LoVo (cell line): ENCODE measurements at regions not wholly inside any gene's neighbourhood (a gene's known extent, or its start where the extent isn't known, plus 50 kb on each side); places are given as distances from the start of the nearest gene placed in this dataset.
"Not testable (repeated sequence)": the region's sequence is repeated elsewhere in the genome, so short reads cannot be mapped to it uniquely, and the experiment has no call there.

Experiments
- DNase-seq: peaks from one replicate; pipeline ENCODE4 v3.0.0-alpha.2; 2016; ENCODE audit warnings: low spot score

DNA sequence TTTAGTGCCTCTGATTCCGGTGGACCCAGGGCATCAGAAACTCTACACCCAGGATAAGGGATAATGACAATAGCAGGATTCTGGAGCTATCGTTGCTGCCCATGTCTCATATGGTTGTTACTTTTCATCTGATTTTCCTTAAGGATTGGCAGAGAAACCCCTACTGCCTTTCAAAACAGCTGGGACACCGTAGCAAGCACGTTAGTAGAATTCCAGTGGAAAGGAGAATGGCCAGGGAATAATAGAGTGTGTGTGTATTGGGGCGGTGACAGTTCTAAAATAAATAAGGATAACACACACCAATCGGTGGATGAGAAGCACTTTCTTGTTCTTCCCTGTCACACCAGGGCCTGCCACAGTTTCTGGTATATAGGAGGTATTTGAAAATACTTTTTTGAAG, 251.8 kb downstream of the HAPSTR1 start:
- DNase-seq = no peak

GRCh38 chr16:9344508-9344907, 253.1 kb downstream of the HAPSTR1 start:
- DNase-seq = no peak

DNA sequence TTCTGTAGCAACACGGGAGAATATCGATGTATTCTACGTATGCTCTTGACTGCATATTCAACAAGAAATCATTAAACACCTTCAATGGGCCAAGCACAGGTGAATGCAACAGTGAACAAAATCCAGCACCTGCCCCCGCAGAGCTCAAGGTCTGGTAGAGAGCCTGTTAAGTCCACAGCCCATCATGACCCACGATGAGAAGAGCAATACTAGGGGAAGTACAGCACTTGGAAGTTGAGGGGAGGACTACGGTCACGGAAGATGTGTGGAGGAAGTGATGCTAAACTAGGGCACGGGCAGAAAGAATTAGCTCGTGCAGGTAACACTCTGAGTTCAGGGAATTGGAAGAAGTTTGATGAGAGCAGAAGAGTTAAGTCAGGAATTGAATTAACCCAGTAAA, 253.6 kb downstream of the HAPSTR1 start:
- no peak for DNase-seq

DNA sequence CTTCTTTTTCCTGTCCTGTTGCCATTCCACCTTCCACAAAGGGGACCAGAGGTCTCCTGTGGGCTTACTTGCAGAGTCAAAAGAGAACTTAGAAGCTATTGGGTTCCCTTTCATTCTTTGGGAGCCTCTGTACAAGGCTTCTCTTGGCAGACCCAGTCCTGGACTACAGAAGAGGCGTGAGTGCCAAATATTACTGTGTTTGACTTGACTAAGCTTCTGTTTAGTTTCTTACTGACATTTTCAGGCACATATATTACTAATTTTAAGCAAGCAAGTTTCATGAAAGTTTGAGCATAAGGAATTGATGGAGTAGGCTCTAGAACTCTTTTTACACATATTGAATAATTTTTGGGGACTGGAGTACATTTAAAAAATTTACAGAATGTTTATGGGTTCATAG, 254.4 kb downstream of the HAPSTR1 start:
- no peak for DNase-seq

DNA sequence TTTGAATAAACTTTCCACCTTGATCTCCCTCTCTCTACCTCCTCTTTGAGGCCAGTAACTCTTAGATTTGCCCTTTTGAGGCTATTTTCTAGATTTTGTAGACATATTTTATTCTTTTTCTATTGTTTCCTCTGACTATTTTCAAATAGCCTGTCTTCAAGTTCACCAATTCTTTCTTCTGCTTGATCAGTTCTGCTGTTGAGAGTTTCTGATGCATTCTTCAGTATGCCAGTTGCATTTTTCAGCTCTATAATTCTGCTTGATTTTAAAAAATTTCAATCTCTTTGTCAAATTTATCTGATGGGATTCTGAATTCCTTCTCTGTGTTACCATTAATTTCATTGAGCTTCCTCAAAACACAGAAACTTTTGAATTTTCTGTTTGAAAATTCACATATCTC, 257.5 kb downstream of the HAPSTR1 start:
- DNase-seq = no peak

DNA sequence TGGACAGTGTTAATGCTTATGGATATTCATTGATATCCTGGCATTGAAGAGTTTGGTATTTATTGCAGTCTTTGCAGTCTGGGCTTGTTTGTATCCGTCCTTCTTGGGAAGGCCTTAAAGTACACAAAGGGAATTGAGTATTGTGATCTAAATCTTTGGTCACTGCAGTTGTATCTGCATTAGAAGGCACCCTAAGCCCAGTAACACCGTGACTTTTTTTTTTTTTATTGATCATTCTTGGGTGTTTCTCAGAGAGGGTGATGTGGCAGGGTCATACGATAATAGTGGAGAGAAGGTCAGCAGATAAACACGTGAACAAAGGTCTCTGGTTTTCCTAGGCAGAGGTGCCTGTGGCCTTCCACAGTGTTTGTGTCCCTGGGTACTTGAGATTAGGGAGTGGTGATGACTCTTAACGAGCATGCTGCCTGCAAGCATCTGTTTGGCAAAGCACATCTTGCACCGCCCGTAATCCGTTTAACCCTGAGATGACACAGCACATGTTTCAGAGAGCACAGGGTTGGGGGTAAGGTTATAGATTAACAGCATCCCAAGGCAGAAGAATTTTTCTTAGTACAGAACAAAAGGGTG, 258.0 kb downstream of the HAPSTR1 start:
- not testable (repeated sequence) for DNase-seq

DNA sequence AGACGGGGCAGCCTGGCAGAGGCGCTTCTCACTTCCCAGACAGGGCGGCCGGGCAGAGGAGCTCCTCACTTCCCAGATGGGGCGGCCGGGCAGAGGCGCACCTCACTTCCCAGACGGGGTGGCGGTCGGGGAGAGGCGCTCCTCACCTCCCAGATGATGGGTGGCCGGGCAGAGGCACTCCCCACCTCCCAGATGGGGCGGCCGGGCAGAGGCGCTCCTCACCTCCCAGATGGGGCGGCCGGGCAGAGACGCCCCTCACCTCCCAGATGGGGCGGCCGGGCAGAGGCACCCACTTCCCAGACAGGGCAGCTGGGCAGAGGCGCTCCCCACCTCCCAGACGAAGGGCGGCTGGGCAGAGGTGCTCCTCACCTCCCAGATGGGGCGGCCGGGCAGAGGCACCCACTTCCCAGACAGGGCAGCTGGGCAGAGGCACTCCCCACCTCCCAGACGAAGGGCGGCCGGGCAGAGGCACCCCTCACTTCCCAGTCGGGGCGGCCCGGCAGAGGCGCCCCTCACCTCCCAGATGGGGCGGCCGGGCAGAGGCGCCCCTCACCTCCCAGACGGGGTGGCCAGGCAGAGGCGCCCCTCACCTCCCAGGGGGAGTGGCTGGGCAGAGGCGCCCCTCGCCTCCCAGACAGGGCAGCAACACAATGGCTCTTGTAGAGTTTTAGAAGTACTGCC, 258.8 kb downstream of the HAPSTR1 start:
- DNase-seq = not testable (repeated sequence)

GRCh38 chr16:9351440-9351839, 260.0 kb downstream of the HAPSTR1 start:
- DNase-seq = peak; percentile 69

GRCh38 chr16:9351841-9352434, 260.5 kb downstream of the HAPSTR1 start:
- DNase-seq = no peak

- DNase-seq = no peak
Observed at GRCh38 chr16:9357829-9358228, 266.4 kb downstream of the HAPSTR1 start.

GRCh38 chr16:9360075-9360474, 268.6 kb downstream of the HAPSTR1 start:
- DNase-seq = no peak

- no peak for DNase-seq
Observed at GRCh38 chr16:9362050-9362449, 270.6 kb downstream of the HAPSTR1 start.

DNA sequence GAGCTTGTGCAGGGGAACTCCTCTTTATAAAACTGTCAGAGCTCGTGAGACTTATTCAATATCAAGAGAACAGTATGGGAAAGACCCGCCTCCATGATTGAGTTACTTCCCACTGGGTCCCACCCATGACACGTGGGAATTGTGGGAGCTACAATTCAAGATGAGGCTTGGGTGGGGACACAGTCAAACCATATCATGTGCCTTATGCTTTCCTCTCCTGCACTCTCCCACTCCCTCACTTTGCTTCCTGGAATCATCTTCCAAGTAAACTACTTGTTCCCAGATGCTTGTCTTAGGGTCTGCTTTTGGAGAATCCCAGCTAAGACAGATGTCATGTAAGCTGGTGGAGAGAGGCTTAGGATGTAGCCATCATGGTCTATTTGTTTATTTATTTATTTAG, 271.2 kb downstream of the HAPSTR1 start:
- DNase-seq = no peak

- DNase-seq = no peak
Observed at GRCh38 chr16:9363520-9363919, 272.1 kb downstream of the HAPSTR1 start.

GRCh38 chr16:9364721-9365369, 273.4 kb downstream of the HAPSTR1 start:
- no peak for DNase-seq

DNA sequence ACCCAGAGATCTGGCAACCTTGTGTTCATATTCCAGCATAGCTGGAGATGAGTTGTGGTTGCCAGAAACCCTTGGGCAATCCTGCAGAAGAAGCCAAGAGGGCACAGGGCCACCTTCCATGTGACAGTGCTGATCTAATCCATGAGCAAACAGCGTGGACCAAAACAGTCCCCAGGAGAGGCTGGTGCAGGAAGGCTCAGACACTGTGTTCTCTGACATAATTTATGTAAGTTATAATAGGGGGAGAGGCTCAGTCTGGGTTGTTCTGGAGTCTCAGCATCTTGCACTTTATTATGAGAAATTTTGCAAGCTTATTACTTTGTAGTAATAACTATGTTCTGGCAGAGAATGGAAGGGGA, 273.9 kb downstream of the HAPSTR1 start:
- no peak for DNase-seq

DNA sequence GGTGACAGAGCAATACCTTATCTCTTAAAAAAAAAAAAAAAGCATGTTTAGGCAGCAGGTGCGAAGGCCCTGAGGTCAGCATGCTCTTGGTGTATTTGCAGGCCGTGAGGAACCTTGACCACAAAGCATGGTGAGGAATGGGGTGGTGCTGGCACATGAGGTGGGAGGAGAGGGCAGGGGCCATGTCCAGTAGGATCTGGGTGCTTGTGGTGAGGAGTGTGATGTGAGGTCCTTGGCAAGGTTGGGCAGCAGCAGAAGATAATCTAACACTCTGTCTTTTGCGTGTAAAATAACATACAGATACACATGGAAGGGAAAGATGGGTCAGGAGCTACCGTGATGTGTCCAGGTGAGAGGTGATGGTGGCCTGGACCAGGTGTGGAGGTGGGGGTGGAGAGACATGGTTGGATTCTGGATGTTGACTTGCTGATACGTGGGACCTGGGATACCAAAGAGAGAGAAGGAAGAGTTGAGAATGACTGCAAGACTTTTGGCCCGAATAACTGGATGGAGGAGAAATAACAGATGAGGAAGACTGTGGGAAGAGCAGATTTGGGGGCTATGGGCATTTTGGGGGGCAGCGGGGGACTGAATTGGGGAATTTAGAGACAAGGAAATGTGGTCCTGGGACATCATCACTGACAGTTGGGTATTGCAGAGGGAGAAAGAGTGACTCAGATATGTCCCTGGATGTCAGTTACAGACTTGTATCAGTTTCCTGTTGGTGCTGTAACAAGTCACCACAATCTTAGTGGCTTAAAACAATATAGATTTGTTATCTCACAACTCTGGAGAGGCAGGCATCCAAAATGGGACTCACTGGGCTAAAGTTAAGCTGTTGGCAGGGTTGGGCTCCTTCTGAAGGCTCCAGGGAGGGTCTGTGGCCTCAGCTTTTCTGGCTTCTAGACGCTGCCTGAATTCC, 274.9 kb downstream of the HAPSTR1 start:
- no peak for DNase-seq

- DNase-seq = no peak
Observed at GRCh38 chr16:9370061-9370491, 278.6 kb downstream of the HAPSTR1 start.

- DNase-seq = no peak
Observed at GRCh38 chr16:9371713-9372448, 280.4 kb downstream of the HAPSTR1 start.

DNA sequence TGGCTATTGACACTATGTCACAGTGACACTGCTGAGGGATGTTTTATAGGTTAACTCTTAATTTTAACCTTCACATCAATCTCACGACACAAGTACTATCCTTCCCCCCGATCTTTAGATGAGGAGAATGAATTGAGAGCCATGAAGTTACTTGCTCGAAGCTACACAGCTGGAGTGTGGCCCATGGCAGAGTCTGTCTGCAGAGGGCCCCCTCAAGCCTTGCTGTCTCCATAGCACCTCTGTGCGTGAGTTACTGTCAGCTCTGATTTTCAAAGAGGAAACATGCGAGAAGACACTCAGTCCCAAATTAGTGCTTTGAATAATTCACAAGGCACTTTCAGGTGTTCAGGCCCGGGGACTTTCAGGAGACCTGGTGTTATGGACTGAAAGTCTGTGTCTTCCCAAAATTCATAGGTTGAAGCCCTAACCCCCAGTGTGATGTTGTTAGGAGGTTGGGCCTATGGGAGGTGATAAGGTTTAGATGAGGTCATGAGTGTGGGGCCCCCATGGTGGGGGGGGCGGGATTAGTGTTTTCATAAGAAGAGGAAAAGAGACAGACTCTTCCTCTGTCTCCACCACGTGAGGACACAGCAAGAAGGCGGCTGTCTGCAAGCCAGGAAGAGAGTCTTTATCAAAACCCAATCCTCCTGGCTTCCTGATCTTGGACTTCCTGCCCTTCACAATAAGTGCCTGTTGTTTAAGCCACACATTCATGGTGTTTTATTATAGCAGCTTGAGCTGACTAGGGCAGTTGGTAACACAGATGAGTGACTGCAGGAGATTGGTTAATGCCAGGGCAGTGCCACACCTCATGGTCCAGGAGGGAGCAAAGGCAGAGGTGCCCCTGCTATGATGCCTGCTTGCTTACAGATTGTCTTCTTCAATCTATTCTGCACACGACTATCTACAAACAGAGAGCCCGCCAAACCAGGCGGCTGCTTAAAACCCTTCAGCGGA, 281.8 kb downstream of the HAPSTR1 start:
- no peak for DNase-seq
